T-cell (primary cell): ENCODE measurements at regions not wholly inside any gene's neighbourhood (a gene's known extent, or its start where the extent isn't known, plus 50 kb on each side); places are given as distances from the start of the nearest gene placed in this dataset.
"Not testable (repeated sequence)": the region's sequence is repeated elsewhere in the genome, so short reads cannot be mapped to it uniquely, and the experiment has no call there.

Experiments used
- ATAC-seq, 4 experiments: fragments of 200-7000 bp in 3 of 4; fragments of 150-1000 bp in 1 of 4; cut with Tn5 transposase; replicated peaks in 1 of 4; 1 replicate in 3 of 4; 2 replicates in 1 of 4; pipeline ENCODE4 v1.10.0; 2021; ENCODE audit warnings: moderate library complexity in 3 of 4, mild to moderate bottlenecking in 2 of 4, moderate number of reproducible peaks in 1 of 4
- CTCF ChIA-PET, 2 donors: fragments of 300-600 bp; sonication (Branson Sonifier 250); formaldehyde crosslinking; loops; one replicate each; lab custom pipeline; 2022; ENCODE audit warnings: antibody characterized with exemption in 2 of 2; lab: Charles Lee
- POLR2A ChIA-PET, 2 donors: fragments of 300-600 bp; sonication (Branson Sonifier 250); formaldehyde crosslinking; loops; one replicate each; lab custom pipeline; 2022; ENCODE audit warnings: antibody characterized with exemption in 2 of 2; lab: Charles Lee
- DNase-seq, 35 experiments: peaks; one replicate each; pipeline versions ENCODE4 v3.0.0 to v3.0.0-alpha.2; 2013 to 2023
- H3K27ac ChIP-seq: one replicate; pipeline ENCODE4 v1.5.1; 2013; ENCODE audit warnings: low read length
- H3K27me3 ChIP-seq, 2 experiments: replicated peaks in 1 of 2; 1 replicate in 1 of 2; 2 replicates in 1 of 2; pipeline versions ENCODE4 v1.6.1 to v1.7.0; 2013; ENCODE audit warnings: low read length in 1 of 2, mixed read lengths in 1 of 2; ENCODE audit not compliant: control insufficient read depth in 2 of 2, insufficient read depth in 2 of 2; ENCODE audit errors: extremely low read depth in 1 of 2
- H3K36me3 ChIP-seq, 2 donors: 1 replicate in 1 of 2; 2 replicates in 1 of 2; pipeline versions ENCODE4 v1.6.1 to v1.7.0; 2013; ENCODE audit warnings: low read length in 1 of 2; ENCODE audit not compliant: control insufficient read depth in 2 of 2, insufficient read depth in 1 of 2; ENCODE audit errors: extremely low read depth in 1 of 2
- H3K4me1 ChIP-seq, 2 experiments: 1 replicate in 1 of 2; 2 replicates in 1 of 2; pipeline versions ENCODE4 v1.6.1 to v1.7.0; 2013; ENCODE audit warnings: low read length in 2 of 2, mixed read lengths in 1 of 2; ENCODE audit not compliant: insufficient read depth in 2 of 2, control insufficient read depth in 1 of 2; ENCODE audit errors: extremely low read depth in 1 of 2
- H3K4me3 ChIP-seq, 2 donors: 1 replicate in 1 of 2; 2 replicates in 1 of 2; pipeline versions ENCODE4 v1.5.1 to v1.7.0; 2013; ENCODE audit warnings: mild to moderate bottlenecking in 2 of 2, low read length in 1 of 2, moderate library complexity in 1 of 2; ENCODE audit not compliant: control insufficient read depth in 1 of 2; ENCODE audit errors: extremely low read depth in 1 of 2
- H3K9me3 ChIP-seq: 2 replicates; pipeline ENCODE4 v1.7.0; 2013
- H3K27ac Mint-ChIP-seq, 2 donors: one replicate each; pipeline ENCODE4 v1.8.0; 2020 to 2021; ENCODE audit warnings: mild to moderate bottlenecking in 2 of 2, mixed read lengths in 2 of 2
- H3K27me3 Mint-ChIP-seq, 2 donors: one replicate each; pipeline ENCODE4 v1.8.0; 2021 to 2022; ENCODE audit warnings: mixed read lengths in 2 of 2
- H3K36me3 Mint-ChIP-seq: one replicate; pipeline ENCODE4 v1.8.0; 2021; ENCODE audit warnings: mixed read lengths
- H3K4me1 Mint-ChIP-seq, 3 donors: one replicate each; pipeline ENCODE4 v1.8.0; 2020 to 2022; ENCODE audit warnings: mixed read lengths in 3 of 3, mild to moderate bottlenecking in 1 of 3
- H3K4me3 Mint-ChIP-seq, 3 donors: one replicate each; pipeline ENCODE4 v1.8.0; 2020 to 2022; ENCODE audit warnings: mild to moderate bottlenecking in 3 of 3, mixed read lengths in 3 of 3, moderate library complexity in 3 of 3
- H3K9me3 Mint-ChIP-seq, 3 donors: one replicate each; pipeline ENCODE4 v1.8.0; 2020 to 2022; ENCODE audit warnings: mixed read lengths in 3 of 3
- WGBS: methylation state at CpG from one replicate; pipeline ENCODE4 v1.1.5; 2013; ENCODE audit warnings: missing lambda C conversion rate; ENCODE audit not compliant: insufficient coverage; 5-methylcytosine and 5-hydroxymethylcytosine counted together

- CTCF ChIA-PET, H3K9me3 ChIP-seq, H3K4me3 ChIP-seq, H3K36me3 Mint-ChIP-seq, DNase-seq, H3K4me1 ChIP-seq, H3K4me1 Mint-ChIP-seq, ATAC-seq, H3K27ac ChIP-seq, H3K4me3 Mint-ChIP-seq, H3K27ac Mint-ChIP-seq, H3K9me3 Mint-ChIP-seq, H3K36me3 ChIP-seq, POLR2A ChIA-PET, H3K27me3 ChIP-seq: not testable (repeated sequence)
- H3K27me3 Mint-ChIP-seq: peaks cover 0 to 13% of the 10 kb centered on the region in 2 donors
- WGBS: no CpG with 5 or more reads among the region's 1 CpG
These were observed 110.0 kb downstream of the PRR15 start for GRCh38 chr7:29673635-29674034.

GRCh38 chr7:29674626-29675025 is 111.0 kb downstream of the PRR15 start:
- H3K4me3 Mint-ChIP-seq, H3K27ac ChIP-seq, ATAC-seq, H3K36me3 ChIP-seq, H3K27ac Mint-ChIP-seq, DNase-seq, H3K4me1 ChIP-seq, H3K9me3 Mint-ChIP-seq, H3K36me3 Mint-ChIP-seq, POLR2A ChIA-PET, H3K27me3 Mint-ChIP-seq, H3K27me3 ChIP-seq, H3K9me3 ChIP-seq, H3K4me1 Mint-ChIP-seq, H3K4me3 ChIP-seq, CTCF ChIA-PET: not testable (repeated sequence)
- WGBS: 20% methylated on average over 1 of the region's 6 CpGs

DNA sequence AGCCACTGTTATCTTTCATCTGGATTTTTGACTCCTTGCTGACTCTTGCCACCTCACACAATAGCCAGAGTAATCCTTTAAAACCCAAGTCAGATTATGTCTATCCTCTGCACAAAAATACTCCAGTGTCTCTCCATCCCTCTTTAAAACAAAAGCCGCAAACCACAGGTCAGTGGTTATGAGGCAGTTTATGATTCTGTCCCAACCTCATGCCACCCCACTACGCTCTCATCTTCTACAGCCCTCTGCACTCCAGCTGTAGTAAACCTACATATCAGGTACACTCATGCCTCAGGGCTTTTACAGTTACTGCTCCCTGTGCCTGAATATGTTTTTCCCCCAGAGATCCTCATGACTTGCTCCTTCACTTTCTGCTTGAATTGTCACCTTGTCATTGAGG is 113.6 kb downstream of the PRR15 start:
- CTCF ChIA-PET: interaction anchor here in 1 of 2 donors (0.7 kb wide), 1 partner anchor 391 kb away, joined by 8 read pairs; no protein-coding TSS in a partner anchor
- H3K4me3 Mint-ChIP-seq, H3K27me3 ChIP-seq, H3K36me3 ChIP-seq, H3K36me3 Mint-ChIP-seq, H3K27ac ChIP-seq, H3K4me1 ChIP-seq, H3K4me1 Mint-ChIP-seq, POLR2A ChIA-PET, H3K27ac Mint-ChIP-seq, H3K9me3 Mint-ChIP-seq, DNase-seq, ATAC-seq, H3K9me3 ChIP-seq, H3K4me3 ChIP-seq: not testable (repeated sequence)
- 60% methylated on average over 1 of the region's 2 CpGs for WGBS
- H3K27me3 Mint-ChIP-seq: peaks cover 3 to 13% of the 10 kb centered on the region in 2 donors

- H3K36me3 Mint-ChIP-seq, H3K9me3 Mint-ChIP-seq, H3K4me1 Mint-ChIP-seq, H3K4me3 Mint-ChIP-seq, CTCF ChIA-PET, ATAC-seq, H3K9me3 ChIP-seq, H3K4me3 ChIP-seq, H3K27me3 ChIP-seq, H3K27ac Mint-ChIP-seq, H3K36me3 ChIP-seq, H3K27ac ChIP-seq, POLR2A ChIA-PET, H3K4me1 ChIP-seq, DNase-seq: not testable (repeated sequence)
- no CpG with 5 or more reads among the region's 2 CpGs for WGBS
- peaks cover 3 to 17% of the 10 kb centered on the region in 2 donors for H3K27me3 Mint-ChIP-seq
These were observed 116.3 kb downstream of the PRR15 start for GRCh38 chr7:29679963-29680362.

DNA sequence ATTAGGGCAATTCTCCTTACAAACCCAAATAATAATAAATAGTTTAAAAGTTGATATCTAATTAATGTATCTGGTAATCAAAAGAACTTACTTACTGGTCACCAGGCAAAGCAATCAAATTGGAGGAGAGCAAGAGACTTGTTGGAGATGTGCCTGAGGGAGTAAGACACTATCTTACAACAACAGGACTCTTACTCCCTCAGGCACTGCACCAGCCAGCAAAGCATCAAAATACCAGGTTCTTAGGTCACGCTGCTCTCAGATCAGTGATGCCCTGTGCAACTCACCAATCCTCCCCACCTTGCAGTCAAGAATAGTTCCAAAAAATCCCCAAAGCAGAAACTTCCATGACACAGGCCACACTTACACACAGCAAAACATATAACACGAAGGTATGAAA is 117.0 kb downstream of the PRR15 start:
- H3K36me3 Mint-ChIP-seq, H3K27me3 ChIP-seq, CTCF ChIA-PET: not testable (repeated sequence)

DNA sequence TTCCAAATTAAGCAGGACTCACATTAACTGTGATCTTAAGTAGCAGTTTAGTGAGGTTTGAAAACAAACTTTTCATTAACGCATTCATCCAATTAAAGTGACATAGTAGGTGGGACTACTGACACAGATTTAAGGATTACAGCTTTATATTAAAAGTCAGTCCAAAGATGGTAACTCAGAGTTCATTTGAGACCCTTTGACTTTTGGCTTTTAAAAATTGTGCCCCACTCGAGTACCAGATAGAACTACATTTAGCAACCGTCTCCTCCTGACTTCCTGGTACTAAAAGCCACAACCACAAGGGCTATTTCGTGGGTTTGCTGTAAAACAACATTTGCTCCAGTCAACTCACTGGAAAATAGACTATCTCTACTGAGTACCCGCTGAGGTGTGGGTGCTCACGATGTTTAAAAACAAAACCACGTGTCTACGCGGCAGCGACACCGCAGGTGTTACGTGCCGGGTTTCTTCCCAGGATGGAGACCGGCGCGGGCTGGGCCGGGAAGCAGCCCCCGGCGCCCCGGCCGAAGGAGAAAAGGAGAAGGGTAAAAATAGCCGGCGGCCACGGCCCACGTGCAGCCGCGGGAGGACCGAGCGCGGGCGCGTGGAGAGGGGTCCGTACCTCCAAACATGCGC is 120.6 kb downstream of the PRR15 start:
- WGBS: 0% methylated on average over 10 of the region's 34 CpGs
- H3K27ac ChIP-seq, H3K36me3 Mint-ChIP-seq, CTCF ChIA-PET, H3K36me3 ChIP-seq, H3K9me3 Mint-ChIP-seq, H3K27me3 ChIP-seq, H3K4me1 ChIP-seq, POLR2A ChIA-PET, H3K9me3 ChIP-seq: not testable (repeated sequence)
- Mint-ChIP-seq H3K27ac (peak overlapping the region in 1 of 2 donors; percentile 27), H3K4me3 (peak overlapping the region; percentile 80 to 95 (median 82)), H3K4me1 (peaks cover 0 to 13% (median 12%) of the 10 kb centered on the region in 3 donors), H3K27me3 (peaks cover 21 to 30% of the 10 kb centered on the region in 2 donors)
- DNase-seq (peak in 1 of 35 experiments; percentile 0), ATAC-seq (peak in 3 of 4 experiments; percentile 22 to 50 (median 41))
- peak overlapping the region; percentile 21 to 58 for H3K4me3 ChIP-seq

More for the DNA sequence above, 117.0 kb downstream of the PRR15 start:
- H3K27ac ChIP-seq, H3K4me1 ChIP-seq, H3K4me3 ChIP-seq, ATAC-seq, H3K4me3 Mint-ChIP-seq, H3K27ac Mint-ChIP-seq, H3K9me3 ChIP-seq, H3K9me3 Mint-ChIP-seq, DNase-seq, H3K36me3 ChIP-seq, POLR2A ChIA-PET, H3K4me1 Mint-ChIP-seq: not testable (repeated sequence)
- H3K27me3 Mint-ChIP-seq: peaks cover 3 to 17% of the 10 kb centered on the region in 2 donors
- WGBS: no CpG with 5 or more reads among the region's 2 CpGs
